AG10803 (cell line): ENCODE measurements at regions not wholly inside any gene's neighbourhood (a gene's known extent, or its start where the extent isn't known, plus 50 kb on each side); places are given as distances from the start of the nearest gene placed in this dataset.
"Not testable (repeated sequence)": the region's sequence is repeated elsewhere in the genome, so short reads cannot be mapped to it uniquely, and the experiment has no call there.

Source experiments
- DNase-seq: peaks from one replicate; pipeline ENCODE4 v3.0.0; 2010; ENCODE audit warnings: low read depth
- H3K4me3 ChIP-seq: 2 replicates; pipeline ENCODE4 v1.5.1; 2011; ENCODE audit warnings: mild to moderate bottlenecking, low read length, control low read depth
- TF ChIP-seq, protein P1 (sequence below): conservative IDR thresholded peaks from 2 replicates; pipeline ENCODE4 v1.5.1; 2011; ENCODE audit warnings: mild to moderate bottlenecking, low read length, control low read depth, inconsistent platforms

DNA sequence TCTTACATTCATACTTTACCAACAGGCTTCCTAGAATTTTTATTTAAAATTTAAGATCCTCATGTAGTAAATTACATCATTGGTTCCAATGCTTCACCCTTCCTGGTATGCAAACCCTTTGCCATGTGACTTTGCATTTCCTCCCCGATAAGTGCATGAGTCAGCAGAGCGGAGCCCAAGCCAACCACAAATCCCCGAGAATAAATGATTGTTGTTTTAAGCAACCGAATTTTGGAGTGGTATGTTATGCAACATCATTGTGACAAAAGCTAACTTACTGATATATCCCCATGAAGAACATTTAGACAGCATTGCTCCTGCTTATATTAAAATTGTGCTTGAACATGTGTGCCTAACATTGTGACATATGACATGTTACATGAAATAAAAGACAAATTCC lies 199.4 kb upstream of the DDX53 start:
- no peak overlapping the region for H3K4me3 ChIP-seq
- TF ChIP-seq, protein P1, sequence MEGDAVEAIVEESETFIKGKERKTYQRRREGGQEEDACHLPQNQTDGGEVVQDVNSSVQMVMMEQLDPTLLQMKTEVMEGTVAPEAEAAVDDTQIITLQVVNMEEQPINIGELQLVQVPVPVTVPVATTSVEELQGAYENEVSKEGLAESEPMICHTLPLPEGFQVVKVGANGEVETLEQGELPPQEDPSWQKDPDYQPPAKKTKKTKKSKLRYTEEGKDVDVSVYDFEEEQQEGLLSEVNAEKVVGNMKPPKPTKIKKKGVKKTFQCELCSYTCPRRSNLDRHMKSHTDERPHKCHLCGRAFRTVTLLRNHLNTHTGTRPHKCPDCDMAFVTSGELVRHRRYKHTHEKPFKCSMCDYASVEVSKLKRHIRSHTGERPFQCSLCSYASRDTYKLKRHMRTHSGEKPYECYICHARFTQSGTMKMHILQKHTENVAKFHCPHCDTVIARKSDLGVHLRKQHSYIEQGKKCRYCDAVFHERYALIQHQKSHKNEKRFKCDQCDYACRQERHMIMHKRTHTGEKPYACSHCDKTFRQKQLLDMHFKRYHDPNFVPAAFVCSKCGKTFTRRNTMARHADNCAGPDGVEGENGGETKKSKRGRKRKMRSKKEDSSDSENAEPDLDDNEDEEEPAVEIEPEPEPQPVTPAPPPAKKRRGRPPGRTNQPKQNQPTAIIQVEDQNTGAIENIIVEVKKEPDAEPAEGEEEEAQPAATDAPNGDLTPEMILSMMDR = no peak
- peak; percentile 83 for DNase-seq

GRCh38 chrX:22800806-22801205 lies 199.0 kb upstream of the DDX53 start:
- TF ChIP-seq, protein P1 = no peak
- H3K4me3 ChIP-seq = no peak overlapping the region
- peak; percentile 0 for DNase-seq

DNA sequence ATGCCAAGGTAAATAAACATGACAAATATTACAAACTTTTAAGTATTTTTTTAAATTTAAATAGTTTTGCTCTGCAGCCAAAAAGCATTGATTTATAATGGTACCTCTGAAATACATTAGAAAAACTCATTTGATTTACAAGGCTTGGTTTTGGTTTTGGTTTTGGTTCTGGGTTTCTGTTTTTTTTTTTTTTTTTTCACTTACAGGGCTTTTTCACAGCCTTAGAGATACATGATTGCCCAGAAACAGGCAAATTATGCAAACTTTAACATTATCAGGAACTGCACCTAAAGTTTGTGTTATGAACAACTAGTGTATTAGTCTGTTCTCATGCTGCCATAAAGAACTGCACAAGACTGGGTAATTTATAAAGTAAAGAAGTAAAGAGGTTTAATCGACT lies 196.4 kb upstream of the DDX53 start:
- TF ChIP-seq, protein P1 = no peak
- H3K4me3 ChIP-seq = no peak overlapping the region

DNA sequence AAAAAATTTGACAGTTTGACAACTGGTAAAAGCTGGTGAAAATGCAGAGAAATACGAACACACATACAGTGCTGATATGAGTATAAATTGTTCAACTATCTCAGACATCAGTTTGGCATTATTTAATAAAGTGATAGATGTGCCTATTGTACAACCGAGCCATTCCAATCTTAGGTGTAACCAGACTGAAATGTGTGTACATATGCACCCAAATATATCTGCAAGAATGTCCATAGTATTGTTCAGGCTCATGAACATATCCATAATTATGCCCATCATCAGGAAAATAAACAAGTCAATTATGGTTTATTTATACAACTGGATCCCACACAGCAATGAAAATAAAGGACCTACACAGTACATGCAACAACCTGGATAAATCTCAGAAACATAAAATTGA lies 188.9 kb upstream of the DDX53 start:
- H3K4me3 ChIP-seq = no peak overlapping the region
- DNase-seq = no peak
- TF ChIP-seq, protein P1 = no peak

More for the DNA sequence above, 196.4 kb upstream of the DDX53 start:
- no peak for DNase-seq

- no peak for DNase-seq
- H3K4me3 ChIP-seq = no peak overlapping the region
- TF ChIP-seq, protein P1 = no peak
Observed at GRCh38 chrX:22818061-22818460, 181.7 kb upstream of the DDX53 start.

DNA sequence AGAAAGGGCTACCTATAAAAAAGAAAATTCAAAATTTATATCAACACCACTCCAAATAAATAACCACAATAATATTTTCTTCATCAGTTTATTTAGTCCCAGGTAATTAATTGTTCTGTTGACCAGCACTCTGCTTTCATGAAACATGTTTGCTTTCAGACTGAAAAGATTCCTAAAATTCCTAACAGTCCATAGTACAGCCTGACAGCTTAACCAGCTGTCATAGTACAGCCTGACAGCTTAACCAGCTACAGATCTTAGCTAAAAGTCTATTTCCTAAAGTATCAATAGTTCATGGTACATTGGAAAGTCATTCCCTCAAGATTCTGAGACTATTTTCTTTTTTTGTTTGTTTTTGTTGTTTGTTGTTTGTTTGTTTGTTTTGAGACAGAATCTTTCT lies 144.1 kb upstream of the DDX53 start:
- DNase-seq = no peak
- TF ChIP-seq, protein P1 = no peak
- H3K4me3 ChIP-seq = no peak overlapping the region

- no peak overlapping the region for H3K4me3 ChIP-seq
- DNase-seq = no peak
- TF ChIP-seq, protein P1 = no peak
Observed at GRCh38 chrX:22859642-22860041, 140.1 kb upstream of the DDX53 start.

DNA sequence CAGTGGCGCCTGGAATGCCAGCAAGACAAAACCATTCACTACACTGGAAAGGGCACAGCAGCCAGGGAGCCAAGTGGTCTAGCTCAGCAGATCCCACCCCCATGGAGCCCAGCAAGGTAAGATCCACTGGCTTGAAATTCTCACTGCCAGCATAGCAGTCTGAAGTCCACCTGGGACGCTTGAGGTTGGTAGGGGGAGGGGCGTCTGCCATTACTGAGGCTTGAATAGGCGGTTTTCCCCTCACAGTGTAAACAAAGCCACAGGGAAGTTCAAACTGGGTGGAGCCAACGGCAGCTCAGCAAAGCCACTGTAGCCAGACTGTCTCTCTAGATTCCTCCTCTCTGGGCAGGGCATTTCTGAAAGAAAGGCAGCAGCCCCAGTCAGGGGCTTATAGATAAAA lies 133.0 kb upstream of the DDX53 start:
- DNase-seq, H3K4me3 ChIP-seq: not testable (repeated sequence)
